Endothelial cell of umbilical vein (primary cell): ENCODE measurements at regions not wholly inside any gene's neighbourhood (a gene's known extent, or its start where the extent isn't known, plus 50 kb on each side); places are given as distances from the start of the nearest gene placed in this dataset.

Experiments
- BruUV-seq: library from RNA; stranded (reverse); fragments of 400-500 nt; replicated peaks from 2 replicates; lab custom pipeline; 2021; lab: Mats Ljungman, UMichigan
- CTCF ChIA-PET: fragments of 300-600, 350-600 bp; sonication (Branson Sonifier 250); formaldehyde crosslinking; loops from one replicate; lab custom pipeline; 2021; ENCODE audit warnings: antibody characterized with exemption, inconsistent platforms; lab: Charles Lee
- POLR2A ChIA-PET: fragments of 300-600, 350-600 bp; sonication (Branson Sonifier 250); formaldehyde crosslinking; loops from one replicate; lab custom pipeline; 2021; ENCODE audit warnings: antibody characterized with exemption, inconsistent platforms; lab: Charles Lee
- DNase-seq: peaks from one replicate; pipeline ENCODE4 v3.0.0-alpha.2; 2011; ENCODE audit warnings: low read depth, low spot score
- FAIRE-seq: peaks from 2 replicates; lab custom pipeline; 2011; peaks lifted over from hg19 to GRCh38; lab: Jason Lieb, UNC
- H2AFZ ChIP-seq: 2 replicates; pipeline ENCODE4 v1.6.0; 2012; ENCODE audit warnings: low read depth, low read length, control low read depth, inconsistent platforms
- H3K27ac ChIP-seq: 2 replicates; pipeline ENCODE4 v1.5.1; 2011; ENCODE audit warnings: low read depth, mild to moderate bottlenecking, control low read depth, low read length, moderate library complexity; ENCODE audit not compliant: insufficient read depth
- H3K27me3 ChIP-seq, 2 experiments: 2 replicates each; pipeline versions ENCODE4 v1.6.0 to v1.6.1; 2011; ENCODE audit warnings: low read length in 2 of 2, mixed read lengths in 1 of 2; ENCODE audit not compliant: control insufficient read depth in 2 of 2, insufficient read depth in 2 of 2
- H3K36me3 ChIP-seq, 2 experiments: 2 replicates in 1 of 2; 3 replicates in 1 of 2; pipeline ENCODE4 v1.5.1; 2011; ENCODE audit warnings: low read length in 2 of 2, mild to moderate bottlenecking in 1 of 2, moderate library complexity in 1 of 2; ENCODE audit not compliant: control insufficient read depth in 2 of 2, insufficient read depth in 2 of 2; ENCODE audit errors: extremely low read depth in 1 of 2
- H3K4me1 ChIP-seq: 3 replicates; pipeline ENCODE4 v1.5.1; 2011; ENCODE audit warnings: mild to moderate bottlenecking, low read length; ENCODE audit not compliant: control insufficient read depth, insufficient read depth; ENCODE audit errors: extremely low read depth
- H3K4me2 ChIP-seq: 2 replicates; pipeline ENCODE4 v1.6.1; 2011; ENCODE audit warnings: low read length, control low read depth, mixed read lengths; ENCODE audit not compliant: insufficient read depth
- H3K4me3 ChIP-seq, 3 experiments: fragments of 200-600 bp in 1 of 3; sonication (generic), shearing (Covaris generic) in 1 of 3; replicated peaks in 1 of 3; 2 replicates each; pipeline ENCODE4 v1.5.1; 2011 to 2016; ENCODE audit warnings: control low read depth in 3 of 3, low read length in 3 of 3, mild to moderate bottlenecking in 2 of 3, inconsistent platforms in 1 of 3, low read depth in 1 of 3, moderate library complexity in 1 of 3; ENCODE audit not compliant: insufficient read depth in 1 of 3
- H3K79me2 ChIP-seq: 2 replicates; pipeline ENCODE4 v1.6.0; 2012; ENCODE audit warnings: low read length, inconsistent platforms; ENCODE audit not compliant: control insufficient read depth, insufficient read depth
- H3K9ac ChIP-seq: replicated peaks from 2 replicates; pipeline ENCODE3; 2011; ENCODE audit warnings: low read length, control low read depth; ENCODE audit not compliant: insufficient read depth; ENCODE audit errors: extremely low read depth
- H3K9me1 ChIP-seq: replicated peaks from 3 replicates; pipeline ENCODE4 v1.6.0; 2011; ENCODE audit warnings: mild to moderate bottlenecking, low read length; ENCODE audit not compliant: control insufficient read depth, insufficient read depth; ENCODE audit errors: extremely low read depth
- H3K9me3 ChIP-seq: replicated peaks from 2 replicates; pipeline ENCODE4 v1.5.1; 2012; ENCODE audit warnings: low read length, inconsistent platforms; ENCODE audit not compliant: control insufficient read depth, insufficient read depth
- H4K20me1 ChIP-seq: replicated peaks from 2 replicates; pipeline ENCODE3; 2011; ENCODE audit warnings: mild to moderate bottlenecking, low read length; ENCODE audit not compliant: control insufficient read depth, insufficient read depth; ENCODE audit errors: extremely low read depth
- EZH2 ChIP-seq: IDR thresholded peaks from 2 replicates; pipeline ENCODE4 v1.6.1; 2012; ENCODE audit warnings: borderline replicate concordance, low read depth, mild to moderate bottlenecking, moderate library complexity, low read length, inconsistent platforms; ENCODE audit not compliant: severe bottlenecking
- FOS ChIP-seq: IDR thresholded peaks from 2 replicates; pipeline ENCODE4 v1.6.1; 2011; ENCODE audit warnings: mild to moderate bottlenecking, low read length, moderate library complexity, borderline replicate concordance; ENCODE audit not compliant: insufficient read depth
- GATA2 ChIP-seq: IDR thresholded peaks from 2 replicates; pipeline ENCODE4 v1.7.0; 2011; ENCODE audit warnings: low read depth, mild to moderate bottlenecking, moderate library complexity, mixed read lengths, low read length; ENCODE audit not compliant: insufficient read length, insufficient read depth
- JUN ChIP-seq: IDR thresholded peaks from 2 replicates; pipeline ENCODE4 v1.6.1; 2011; ENCODE audit warnings: borderline replicate concordance, low read depth; ENCODE audit not compliant: insufficient read length, insufficient read depth
- MYC ChIP-seq: IDR thresholded peaks from one replicate; pipeline ENCODE4 v1.6.1; 2011; ENCODE audit warnings: mild to moderate bottlenecking, low read depth, low read length
- POLR2A ChIP-seq: IDR thresholded peaks from 2 replicates; pipeline ENCODE4 v1.6.1; 2012; ENCODE audit warnings: low read depth, mild to moderate bottlenecking, control low read depth, low read length
- POLR2AphosphoS5 ChIP-seq: IDR thresholded peaks from 2 replicates; pipeline ENCODE4 v1.6.1; 2012; ENCODE audit warnings: low read depth, mild to moderate bottlenecking, control low read depth, low read length, moderate library complexity; ENCODE audit not compliant: insufficient read depth
- dilution Hi-C: fragments of 300-500 bp; cut with MboI; formaldehyde crosslinking; loops from one replicate; pipeline ENCODE4 v1.15.0; 2019; ENCODE audit warnings: low sequenced_read_pairs; ENCODE audit not compliant: extremely low pct_ligation_motif_present
- intact Hi-C: fragments of 100-400 bp; cut with micrococcal nuclease; formaldehyde crosslinking; loops from one replicate; pipeline ENCODE4 v1.10.0; 2022
- TF ChIP-seq, protein P1 (sequence below), 2 donors: IDR thresholded peaks; 1 replicate in 1 of 2; 2 replicates in 1 of 2; pipeline ENCODE4 v1.5.1; 2011; ENCODE audit warnings: low read length in 2 of 2, mild to moderate bottlenecking in 2 of 2, moderate library complexity in 2 of 2, control low read depth in 1 of 2, inconsistent platforms in 1 of 2, low read depth in 1 of 2; ENCODE audit not compliant: insufficient read depth in 1 of 2; ENCODE audit errors: extremely low read depth in 1 of 2
- TF ChIP-seq, protein P2 (sequence below): IDR thresholded peaks from 2 replicates; pipeline ENCODE4 v1.6.1; 2011; ENCODE audit not compliant: insufficient read depth, insufficient read length

DNA sequence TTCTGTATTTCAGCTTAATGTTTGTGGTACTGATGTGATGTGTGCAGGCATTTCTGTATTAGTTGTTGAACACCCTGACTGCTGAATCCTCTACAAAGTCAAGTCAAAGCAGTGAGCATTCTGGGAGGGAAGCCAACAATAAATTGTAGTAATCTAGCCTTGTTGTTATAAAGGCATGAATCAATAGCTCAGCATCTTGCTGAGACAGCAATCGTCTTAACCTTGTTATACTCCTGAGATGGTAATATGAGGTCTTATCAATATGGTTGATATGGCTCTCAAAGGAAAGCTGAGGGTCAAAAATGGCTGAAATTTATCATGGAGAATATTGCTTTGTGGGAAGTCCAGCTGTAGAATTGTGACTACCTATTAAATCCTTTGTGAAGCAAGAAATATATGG lies 299.4 kb downstream of the DNAJB9 start:
- Histone ChIP-seq H3K27me3 (no peaks in the 10 kb centered on the region), H3K9ac (no peak overlapping the region), H3K79me2 (no peaks in the 10 kb centered on the region), H4K20me1 (no peaks in the 10 kb centered on the region), H3K9me1 (no peaks in the 10 kb centered on the region), H3K4me3 (no peak overlapping the region), H3K27ac (no peak overlapping the region), H3K36me3 (no peaks in the 10 kb centered on the region), H2AFZ (no peak overlapping the region), H3K4me1 (no peaks in the 10 kb centered on the region), H3K4me2 (no peak overlapping the region), H3K9me3 (no peaks in the 10 kb centered on the region)
- POLR2A ChIA-PET, result no interaction called here
- CTCF ChIA-PET, result interaction anchor here (0.9 to 1.7 kb wide), 2 partner anchors 11 to 63 kb away, joined by 3 read pairs; no protein-coding TSS in a partner anchor
- no peak for FAIRE-seq
- TF ChIP-seq POLR2AphosphoS5 (no peak), POLR2A (no peak), MYC (no peak), JUN (no peak), EZH2 (no peak), FOS (no peak), GATA2 (no peak)
- TF ChIP-seq, protein P1, sequence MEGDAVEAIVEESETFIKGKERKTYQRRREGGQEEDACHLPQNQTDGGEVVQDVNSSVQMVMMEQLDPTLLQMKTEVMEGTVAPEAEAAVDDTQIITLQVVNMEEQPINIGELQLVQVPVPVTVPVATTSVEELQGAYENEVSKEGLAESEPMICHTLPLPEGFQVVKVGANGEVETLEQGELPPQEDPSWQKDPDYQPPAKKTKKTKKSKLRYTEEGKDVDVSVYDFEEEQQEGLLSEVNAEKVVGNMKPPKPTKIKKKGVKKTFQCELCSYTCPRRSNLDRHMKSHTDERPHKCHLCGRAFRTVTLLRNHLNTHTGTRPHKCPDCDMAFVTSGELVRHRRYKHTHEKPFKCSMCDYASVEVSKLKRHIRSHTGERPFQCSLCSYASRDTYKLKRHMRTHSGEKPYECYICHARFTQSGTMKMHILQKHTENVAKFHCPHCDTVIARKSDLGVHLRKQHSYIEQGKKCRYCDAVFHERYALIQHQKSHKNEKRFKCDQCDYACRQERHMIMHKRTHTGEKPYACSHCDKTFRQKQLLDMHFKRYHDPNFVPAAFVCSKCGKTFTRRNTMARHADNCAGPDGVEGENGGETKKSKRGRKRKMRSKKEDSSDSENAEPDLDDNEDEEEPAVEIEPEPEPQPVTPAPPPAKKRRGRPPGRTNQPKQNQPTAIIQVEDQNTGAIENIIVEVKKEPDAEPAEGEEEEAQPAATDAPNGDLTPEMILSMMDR (IDR thresholded peaks at IDR 0.05; ENCODE audit: extremely low read depth in 1 of 2, insufficient read depth in 1 of 2, low read depth in 1 of 2, low read length in 2 of 2), result no peak
- TF ChIP-seq, protein P2, sequence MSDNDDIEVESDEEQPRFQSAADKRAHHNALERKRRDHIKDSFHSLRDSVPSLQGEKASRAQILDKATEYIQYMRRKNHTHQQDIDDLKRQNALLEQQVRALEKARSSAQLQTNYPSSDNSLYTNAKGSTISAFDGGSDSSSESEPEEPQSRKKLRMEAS, result no peak
- dilution Hi-C loops (no loop called here), intact Hi-C loops (no loop called here)
- DNase-seq, result no peak
- BruUV-seq, result no TSS peak
